ENCODE measurements at regions not wholly inside any gene's neighbourhood (a gene's known extent, or its start where the extent isn't known, plus 50 kb on each side); places are given as distances from the start of the nearest gene placed in this dataset.
A peak's percentile ranks its signal among the peaks of the same experiment; 100 is the strongest.

DNA sequence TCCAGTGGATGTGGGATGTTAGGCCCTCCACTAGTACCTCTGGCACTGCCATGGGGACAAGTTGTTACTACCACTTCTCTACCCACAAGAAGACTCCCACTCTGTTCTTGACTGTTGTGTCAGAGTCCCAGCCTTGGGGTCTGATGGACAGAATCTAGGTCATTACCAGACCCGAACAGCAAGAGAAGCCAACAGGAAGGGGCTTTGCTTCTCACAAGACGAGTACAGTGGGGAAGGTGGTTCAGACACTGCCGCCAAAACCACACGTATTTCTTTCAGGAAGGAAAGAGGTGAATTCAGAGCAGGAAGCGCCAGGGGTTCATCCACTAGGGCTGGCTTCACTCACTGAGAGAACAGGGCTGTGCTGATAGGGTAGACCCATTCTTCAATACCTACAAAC, 161.3 kb upstream of the KIT start:
- peak; percentile 2 for DNase-seq

DNA sequence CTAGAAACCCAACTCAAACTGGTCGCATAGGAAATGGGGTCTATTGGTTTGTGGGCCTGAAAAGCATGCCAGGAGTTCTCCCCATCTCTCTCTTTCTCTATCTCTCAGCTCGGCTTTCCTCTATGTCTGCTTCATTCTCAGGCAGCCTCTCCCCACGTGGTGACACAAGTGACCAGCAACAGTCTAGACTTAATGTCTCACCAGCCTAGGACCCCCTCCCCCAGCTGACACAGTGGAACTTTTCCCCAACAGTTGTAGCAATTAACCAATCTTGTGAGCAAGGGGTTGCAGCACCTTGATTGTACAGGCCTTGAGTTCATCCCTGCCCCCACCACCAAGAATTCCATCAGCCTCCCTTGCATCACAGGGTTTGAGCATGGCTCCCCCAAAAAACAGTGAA, 159.8 kb upstream of the KIT start:
- no peak for DNase-seq

DNA sequence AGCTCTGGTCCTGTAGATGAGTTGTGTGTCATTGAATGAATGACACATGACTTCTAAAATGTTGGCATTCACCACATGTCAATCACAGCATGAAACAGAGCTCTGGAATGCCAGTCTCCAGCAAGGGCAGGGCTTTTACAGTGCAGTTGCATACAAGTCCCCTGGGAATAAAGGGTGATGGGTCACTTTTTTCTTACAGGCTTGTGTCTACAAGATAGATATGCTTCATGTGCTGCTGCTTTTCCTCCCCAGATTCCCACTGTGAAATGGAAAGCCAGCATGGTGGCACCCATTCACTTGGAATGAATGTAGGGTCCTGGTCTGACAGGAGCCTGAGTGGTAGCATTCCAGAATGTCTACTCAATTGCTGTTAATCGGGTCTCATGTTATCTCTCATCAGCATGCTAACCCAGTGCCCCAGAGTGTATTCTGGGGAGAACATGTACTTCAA, 159.1 kb upstream of the KIT start:
- DNase-seq: no peak

DNA sequence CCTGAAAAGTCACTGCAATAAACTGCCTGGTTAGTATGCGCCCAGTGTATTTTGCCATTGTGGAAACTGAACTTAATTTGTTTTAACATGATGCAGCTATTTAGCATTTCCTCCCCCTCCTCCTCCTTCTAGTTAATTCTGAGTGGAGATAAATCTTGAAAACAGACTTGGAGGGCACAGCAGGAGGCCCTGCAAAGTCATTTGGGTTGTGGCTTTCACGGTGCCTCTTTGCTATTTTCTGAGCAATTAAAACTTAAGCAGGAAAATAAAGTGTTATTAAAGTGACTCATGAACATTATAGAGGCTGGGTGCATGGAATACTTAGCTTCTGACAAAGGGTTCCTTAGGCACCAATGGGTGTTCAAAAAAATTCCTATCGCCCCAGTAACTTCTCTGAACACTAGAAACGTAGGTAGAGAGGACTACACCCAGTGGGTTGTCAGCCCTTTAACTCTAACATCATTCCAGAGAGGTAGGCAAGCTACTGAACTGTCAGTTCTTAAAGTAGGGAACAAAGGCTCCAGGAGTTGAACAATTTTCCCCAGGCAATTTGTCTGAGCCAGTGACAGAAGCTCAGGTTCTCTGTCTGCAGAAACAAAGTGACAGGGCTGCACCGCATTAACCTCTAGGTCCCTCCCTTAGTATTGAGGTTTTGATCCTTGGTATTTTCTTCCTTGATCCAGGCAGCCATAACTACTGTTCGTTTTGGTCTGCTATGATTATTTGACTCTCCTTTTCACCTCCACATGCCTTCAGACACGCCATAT, 158.3 kb upstream of the KIT start:
- DNase-seq: no peak

DNA sequence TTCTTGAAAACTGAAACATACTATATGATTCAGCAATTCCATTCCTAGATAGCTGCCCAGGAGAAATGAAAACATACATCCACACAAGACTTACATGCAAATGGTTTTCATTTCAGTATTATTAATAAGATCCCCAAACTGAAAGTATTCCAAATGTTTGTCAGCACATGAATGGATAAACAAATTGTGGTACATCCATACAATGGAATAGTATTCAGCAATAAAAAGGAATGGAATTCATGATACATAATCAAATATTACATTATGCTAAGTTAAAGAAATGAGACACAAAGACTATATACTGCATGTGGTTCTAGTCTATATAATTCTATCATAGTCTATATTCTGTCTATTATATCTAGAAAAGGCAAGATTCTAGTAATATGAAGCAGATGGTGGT, 152.4 kb upstream of the KIT start:
- no peak for DNase-seq

DNA sequence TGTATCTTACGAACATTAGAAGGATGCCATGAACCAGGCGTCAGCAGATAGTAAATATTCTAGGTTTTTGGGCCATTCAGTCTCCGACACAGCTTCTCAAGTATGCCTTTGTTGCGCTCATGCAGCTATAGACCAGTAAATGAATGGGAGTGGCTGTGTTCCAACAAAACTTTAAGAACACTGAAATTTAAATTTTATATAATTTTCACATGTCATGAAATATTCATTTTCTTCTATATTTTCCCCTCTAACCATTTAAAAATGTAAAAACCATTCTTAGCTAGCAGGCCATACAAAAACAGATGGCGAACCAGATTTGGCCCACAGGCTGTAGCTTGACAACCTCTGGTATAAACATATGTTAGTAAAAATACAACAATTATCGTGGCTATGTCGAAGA, 151.8 kb upstream of the KIT start:
- no peak for DNase-seq

DNA sequence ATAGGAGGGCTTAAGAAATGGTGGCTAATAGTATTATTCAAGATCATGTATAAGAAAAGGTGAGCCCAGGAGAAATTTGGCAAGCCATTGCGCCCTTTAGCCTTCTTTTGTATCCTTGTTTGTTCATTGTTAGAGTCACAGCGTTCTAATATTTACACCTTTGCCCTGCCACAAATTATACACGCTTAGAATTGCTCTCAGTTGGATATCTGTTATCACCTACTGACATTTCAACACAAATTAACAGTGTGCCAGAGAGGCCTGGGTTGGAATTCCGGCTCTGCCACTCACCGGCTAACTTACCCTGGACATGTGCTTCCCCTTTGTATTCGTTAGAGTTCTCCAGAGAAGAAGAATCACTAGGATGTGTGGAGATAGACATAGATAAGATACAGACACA, 148.7 kb upstream of the KIT start:
- no peak for DNase-seq

DNA sequence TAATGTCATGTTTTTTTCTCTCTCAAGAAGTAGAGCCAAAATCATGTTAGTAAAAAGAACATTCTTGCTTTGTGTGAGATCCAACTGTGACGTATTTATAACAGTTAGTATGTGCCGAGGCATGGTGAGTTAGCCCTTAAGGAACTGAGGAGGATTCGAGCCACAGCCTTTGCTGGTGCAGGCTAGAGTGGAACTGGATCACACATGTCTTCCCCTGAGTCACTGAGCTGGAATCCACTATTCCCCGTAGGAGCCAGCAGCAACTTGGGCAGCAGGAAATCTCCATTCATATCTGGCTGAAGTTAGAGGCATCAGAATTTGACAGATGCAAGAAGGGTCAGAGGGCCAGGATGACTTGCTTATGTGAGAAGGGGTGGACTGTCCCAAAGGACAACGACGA, 144.6 kb upstream of the KIT start:
- DNase-seq: no peak

DNA sequence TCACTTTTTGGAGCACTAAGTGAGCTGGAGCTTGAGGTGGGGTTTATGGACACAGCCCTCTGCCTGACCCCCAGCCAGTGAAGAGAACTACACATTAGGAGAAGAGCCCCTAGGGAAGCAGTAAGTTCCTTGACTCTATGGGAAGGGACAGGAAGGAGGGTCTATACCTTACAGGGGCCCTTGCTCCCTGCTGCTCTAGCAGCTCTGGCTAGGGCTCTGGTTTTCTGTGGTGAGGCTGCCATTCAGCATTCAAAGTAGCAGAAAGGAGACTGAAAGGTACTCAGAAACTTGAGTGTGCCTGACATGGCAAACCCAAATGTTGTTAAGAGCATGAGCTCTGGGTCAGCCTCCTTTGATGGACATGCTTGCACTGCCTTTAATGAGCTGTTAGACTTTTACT, 144.0 kb upstream of the KIT start:
- DNase-seq: no peak

DNA sequence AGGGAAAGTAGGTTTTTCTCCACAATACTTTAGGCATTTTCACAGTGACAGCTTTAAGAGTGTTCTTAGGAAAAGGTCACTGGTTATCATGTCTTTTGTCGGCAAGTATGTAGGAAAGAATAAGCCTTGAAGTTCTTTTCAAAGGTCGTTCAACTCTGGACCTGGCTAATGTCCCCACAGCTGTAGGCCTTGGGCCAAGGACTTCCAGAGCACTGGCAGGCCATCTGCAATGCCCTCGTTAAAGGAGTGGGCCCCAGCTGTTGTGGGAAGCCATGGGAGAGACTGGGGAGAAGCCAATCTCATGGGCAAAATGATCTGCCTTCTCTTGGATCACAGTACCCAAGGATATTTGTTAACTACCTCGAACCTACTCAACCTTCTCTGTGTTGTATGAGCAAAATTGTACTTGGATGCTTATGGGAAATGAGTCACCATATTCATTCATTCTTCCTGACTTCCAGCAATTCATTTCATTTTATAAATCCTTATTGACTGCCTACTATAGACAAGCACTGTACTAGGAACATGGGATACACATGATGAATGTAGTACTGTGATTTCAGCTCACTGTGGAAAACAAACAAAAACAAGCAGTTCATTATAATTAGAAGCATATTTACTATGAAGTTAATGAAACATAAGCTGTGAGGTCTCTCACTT, 141.1 kb upstream of the KIT start:
- DNase-seq: no peak

DNA sequence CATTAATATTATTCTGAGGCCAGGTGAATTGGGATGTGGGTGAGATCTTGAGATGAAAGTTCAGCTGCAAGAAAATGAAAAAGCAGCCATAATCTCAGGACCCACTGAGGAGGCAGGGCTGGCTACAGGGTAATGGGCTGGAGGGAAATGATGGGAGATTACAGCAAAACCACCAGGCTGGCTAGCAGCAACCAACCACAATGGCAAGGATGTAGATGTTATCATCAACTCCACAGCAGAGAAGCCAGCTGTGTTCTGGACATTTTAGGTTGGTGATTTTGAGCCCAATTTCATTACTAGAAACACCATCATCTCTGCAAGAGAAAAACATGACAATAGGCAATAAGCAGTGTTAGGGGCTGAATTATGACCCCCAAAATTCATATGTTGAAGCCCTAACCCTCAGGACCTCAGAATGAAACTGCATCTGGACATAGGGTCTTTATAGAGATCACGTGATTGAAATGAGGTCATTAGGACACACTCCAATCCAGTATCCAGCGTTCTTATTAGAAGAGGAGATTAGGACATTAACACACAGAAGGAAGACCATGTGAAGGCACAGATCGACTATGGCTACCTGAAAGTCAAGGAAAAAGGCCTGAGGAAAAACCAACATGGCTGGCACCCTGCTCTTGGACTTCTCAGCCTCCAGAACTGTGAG, 139.8 kb upstream of the KIT start:
- DNase-seq: no peak

DNA sequence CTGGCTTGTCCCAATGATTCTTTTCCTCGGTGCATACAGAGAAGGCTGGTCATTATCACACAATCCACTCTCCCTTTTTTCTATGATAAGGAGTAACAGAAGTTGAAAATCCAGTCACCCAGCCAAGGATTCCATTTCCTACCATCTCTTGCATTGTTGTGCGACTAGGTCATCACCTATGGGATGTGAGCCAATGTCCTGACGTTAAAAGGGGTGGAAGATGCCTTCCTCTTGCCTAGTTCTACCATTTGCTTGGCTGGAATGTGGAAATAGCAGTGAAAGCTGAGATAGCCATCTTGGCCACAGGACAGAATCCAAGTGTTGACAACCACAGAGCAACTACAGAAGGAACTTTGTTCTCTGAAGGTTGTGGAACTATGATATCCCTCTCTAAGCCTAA, 132.2 kb upstream of the KIT start:
- no peak for DNase-seq

DNA sequence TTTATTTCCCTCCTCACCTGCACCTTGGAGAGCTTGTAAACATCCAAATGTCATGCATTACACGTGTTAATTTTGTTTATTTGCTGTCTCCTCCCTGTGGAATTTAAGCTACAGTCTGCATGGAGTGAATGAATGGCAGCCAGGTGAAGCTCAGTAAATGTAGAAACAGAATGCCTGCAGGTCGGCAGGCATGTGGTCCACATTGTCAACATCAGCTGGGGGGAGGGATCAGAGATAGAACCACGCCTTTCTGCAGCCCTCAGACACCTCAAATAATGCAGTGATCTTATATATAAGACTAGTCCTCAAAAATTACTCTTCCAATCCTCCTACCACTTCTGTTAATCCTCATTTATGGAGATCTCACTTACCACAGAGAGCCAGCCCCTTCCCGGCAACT, 131.2 kb upstream of the KIT start:
- no peak for DNase-seq

DNA sequence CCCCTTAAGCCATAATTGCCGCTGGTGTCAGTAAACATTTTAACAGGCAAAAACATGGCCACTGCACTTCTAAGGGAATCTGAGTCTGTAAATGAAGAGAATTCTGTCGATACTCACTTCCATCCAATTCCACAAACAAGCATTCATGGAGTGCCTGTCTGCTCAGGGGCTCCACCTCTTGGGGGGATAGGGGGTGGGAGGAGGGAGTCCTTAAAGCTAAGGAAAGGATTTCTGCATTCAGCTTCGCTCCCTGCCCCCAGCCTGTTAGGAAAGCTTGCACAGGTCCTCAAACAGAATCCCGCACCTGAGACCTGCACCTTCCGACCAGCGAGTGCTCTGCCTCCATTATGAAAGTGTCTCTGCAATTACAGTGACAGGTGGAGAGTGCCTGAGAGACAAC, 130.2 kb upstream of the KIT start:
- DNase-seq: no peak

DNA sequence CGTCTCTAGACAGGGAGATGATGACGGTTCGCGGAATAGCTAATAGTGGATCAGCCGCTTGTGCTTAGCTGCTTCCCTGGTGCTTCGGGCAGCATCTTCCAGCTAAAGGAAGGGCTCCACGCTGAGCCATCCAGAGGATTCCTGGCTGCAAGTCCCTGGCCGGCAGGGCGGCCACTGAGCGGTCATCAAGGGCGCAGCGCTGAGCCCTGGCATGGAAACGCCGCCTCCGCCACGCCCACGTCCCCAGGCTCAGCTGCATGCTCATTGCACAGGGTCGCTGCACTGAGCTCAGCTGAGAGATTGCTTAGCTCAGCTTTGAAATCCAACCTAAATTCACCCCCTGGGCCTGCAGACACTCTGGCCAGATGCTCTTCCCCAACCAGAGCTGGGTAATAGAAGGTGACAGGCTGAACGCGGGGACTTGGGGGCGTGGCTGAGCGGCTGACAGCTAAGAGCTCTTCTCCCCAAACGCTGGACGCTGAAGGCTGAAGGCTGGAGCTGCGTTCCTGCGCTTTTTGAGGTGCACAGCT, 118.2 kb upstream of the KIT start:
- no peak for DNase-seq

DNA sequence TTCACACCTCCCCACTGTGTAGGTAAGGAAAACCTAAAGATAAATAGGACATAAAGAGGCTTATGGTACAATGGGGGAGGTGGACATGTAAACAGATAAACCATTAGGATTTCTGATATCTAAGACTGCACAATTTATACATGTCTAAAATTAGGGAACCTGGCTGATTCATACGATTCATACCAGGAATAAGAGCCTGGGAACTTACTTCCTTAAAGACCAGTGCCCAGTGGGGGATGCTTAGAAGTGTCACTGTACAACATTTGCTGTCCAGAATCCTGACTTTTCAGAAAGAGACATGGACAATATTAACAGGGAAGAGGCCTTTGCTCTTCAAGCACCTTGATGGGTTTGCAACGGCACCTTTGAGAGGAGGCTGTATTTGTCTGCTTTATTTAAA, 116.8 kb upstream of the KIT start:
- no peak for DNase-seq

DNA sequence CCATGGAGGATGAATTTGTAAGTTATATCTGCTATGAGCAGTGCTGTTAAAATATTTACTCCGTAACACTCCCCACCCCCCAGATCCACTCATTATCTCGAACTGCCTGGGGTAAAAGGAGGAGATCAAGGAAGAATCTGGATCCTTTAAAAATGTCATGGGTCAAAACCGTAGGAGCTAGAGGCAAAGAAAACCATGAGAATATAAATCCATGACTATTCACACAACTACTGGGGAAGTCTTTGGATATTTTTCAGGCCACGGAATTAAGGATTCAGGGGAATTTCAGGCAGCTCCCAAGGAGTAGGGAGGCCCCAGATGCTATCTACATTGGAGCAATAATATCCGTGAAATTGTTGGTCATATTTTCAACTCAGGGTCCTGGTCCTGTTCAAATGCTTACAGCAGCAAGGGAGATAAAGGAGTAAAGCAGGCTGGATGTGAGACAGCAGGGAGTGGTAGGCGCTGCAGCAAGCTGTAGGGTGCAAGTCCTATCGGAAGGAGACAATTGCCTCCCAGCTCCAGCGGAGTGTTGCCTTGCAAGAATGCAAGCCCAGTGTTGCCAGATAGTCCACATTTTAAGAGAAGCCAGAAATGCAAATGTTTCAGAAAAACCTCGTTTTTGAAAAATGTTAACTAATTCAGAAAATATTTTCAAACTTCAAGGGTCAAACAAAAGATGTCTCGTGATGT, 116.2 kb upstream of the KIT start:
- no peak for DNase-seq

DNA sequence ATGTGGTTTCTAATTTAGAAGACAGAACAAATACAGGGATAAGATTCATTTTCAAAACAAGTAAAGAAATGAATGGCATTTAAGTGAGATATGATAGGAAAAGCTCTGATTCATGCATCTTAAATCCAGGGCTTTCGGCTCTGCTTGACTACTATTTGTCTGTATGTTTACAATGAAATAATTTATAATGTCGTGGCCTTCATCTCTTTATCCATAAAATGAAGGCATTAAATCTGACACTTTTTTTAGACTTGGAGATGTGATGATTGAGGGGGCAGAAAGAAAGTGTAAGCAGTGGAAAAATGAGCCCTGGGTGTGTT, 115.7 kb upstream of the KIT start:
- DNase-seq: no peak

DNA sequence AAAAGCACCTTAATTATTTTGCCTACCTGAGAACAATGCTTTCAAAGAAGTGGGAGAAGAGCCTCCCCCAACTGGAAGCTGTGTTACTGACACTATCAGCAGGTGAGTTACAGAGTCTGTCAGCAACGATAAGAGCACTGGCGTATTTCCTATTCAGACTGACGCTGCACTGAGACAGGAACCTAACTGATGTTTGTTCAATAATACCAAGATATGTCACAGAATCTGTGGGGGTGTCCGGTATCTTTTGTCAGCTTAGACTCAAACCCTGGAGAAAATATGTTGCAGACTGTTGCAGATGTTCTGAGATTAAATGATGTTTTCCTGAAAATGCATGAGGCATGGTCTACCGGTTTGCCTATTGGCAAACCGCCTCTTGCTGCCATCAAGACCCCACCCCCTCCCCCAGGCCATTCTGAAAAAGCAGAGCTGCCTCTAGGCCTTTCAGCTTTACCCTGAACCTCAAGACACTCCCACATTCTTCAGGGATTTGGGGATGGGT, 115.2 kb upstream of the KIT start:
- no peak for DNase-seq

DNA sequence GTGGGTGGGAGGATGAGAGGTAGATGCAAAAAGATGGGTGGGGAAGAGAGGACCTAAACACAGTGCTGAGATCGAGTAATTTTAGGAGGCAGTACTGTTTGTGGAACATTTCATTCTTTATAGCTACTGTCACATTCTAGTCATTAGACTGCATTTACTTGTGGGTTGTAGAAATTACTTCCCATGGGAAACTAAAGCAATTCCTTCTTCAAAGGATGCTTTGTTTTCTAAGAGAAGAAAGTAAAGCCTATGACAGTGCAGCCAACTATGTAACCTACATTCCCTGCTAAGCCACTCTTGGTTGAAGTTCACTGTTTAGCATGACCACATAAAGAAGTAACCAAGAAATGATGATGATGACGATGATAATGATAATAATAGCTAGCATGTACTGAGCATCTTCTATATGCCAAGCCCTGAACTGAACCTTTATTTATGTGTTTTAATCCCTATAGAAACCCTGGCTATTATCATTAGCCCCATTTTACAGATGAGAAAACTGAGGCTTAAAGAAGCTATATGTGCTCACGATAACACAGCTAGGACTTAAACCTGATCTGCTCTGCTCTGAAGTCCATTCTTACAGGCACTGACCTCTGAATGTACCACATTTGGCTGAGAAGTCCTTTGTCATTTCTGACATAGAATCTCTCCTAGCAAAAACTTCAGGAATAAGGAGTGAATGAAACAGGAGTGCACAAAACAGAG, 114.5 kb upstream of the KIT start:
- DNase-seq: no peak

DNA sequence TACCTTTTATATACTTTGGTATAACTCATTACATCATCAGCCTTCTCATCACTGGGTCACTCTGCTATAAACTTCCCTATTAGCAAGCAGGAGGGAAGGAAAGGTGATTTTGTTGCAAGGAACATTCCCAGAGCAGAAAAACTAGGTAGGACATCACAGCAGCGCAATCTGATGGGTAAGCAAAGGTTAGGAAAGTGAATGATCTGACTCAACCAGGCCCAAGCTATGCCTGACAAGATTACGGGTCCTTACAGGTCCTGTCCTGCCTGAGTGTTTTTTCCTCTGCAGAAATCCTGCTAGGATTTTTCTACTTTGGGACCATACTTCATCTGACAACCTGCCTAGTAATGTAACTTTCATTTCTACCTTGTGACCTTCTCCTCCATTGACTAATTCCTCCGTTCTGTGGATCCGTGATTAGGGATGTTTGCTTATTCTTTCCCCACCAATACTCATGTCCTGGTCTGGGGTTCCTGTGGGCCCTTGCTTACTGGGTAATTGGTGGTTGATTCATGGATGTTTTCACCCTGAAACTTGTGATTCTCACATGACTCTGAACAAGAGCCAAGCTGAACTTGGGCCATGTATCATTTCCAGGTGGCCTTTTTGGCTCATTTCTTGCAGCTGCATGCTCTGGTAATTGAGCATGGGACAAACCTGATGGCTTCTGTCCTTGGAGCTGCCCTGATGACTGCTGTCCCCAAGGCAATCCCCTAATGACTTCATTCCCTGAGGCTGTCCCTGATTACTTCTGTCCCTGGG, 111.9 kb upstream of the KIT start:
- no peak for DNase-seq

All from activated CD4-positive, alpha-beta T cell treated with anti-CD3 and anti-CD28 coated beads, Interleukin-10, Interleukin-2, amounts not matched to agents 100 ng/mL and 50 ng/mL, durations not matched to agents 16 hours and 8 hours (primary cell).